ENCODE measurements at regions not wholly inside any gene's neighbourhood (a gene's known extent, or its start where the extent isn't known, plus 50 kb on each side); places are given as distances from the start of the nearest gene placed in this dataset.

DNA sequence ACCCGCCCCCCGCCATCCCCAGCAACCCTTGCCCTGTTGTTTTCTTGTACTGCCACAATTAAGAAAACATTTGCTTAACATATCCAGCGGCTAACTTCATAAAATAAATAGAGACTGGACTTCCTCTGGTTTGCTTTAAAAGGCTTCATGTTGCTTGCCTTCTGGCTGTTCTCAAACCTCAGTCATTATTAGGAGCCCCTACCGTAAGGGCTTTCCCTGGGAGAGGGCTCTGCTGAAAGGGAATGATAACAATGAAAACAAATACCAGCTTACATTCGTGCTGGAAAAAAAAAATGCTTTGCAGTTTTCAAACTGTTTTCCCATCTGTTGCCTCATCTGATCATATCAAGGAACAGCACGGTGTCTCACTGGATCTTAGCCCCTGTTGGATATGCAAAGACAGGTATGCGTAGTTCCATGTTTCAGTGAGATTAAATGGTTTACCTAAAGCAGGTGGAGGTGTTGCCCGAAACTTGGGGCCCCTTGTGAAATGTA lies 77.2 kb upstream of the VGLL4 start:
- H3K27me3 Mint-ChIP-seq (ENCODE audit: low read depth) = peaks cover 31% of the 10 kb centered on the region
- Histone ChIP-seq H4K20me1 (ENCODE audit: control insufficient read depth, insufficient read depth, insufficient read length) (no peaks in the 10 kb centered on the region), H3K18ac (ENCODE audit: insufficient read length, low read depth, low read length) (no peak overlapping the region), H2BK120ac (ENCODE audit: low read depth, low read length, poor library complexity, severe bottlenecking) (no peak overlapping the region), H2BK20ac (ENCODE audit: low read depth, low read length, poor library complexity, severe bottlenecking) (no peak overlapping the region), H3T11ph (ENCODE audit: low read length) (no peak overlapping the region), H3K79me1 (ENCODE audit: insufficient read depth, low read depth, low read length, poor library complexity, severe bottlenecking) (no peaks in the 10 kb centered on the region), H2AK5ac (ENCODE audit: insufficient read length, low read length) (no peak overlapping the region), H3K9ac (ENCODE audit: extremely low read depth, insufficient read length, low read length) (no peak overlapping the region), H2BK12ac (ENCODE audit: insufficient read length, low read depth, low read length) (no peak overlapping the region), H3K14ac (ENCODE audit: insufficient read depth, low read length) (no peak overlapping the region), H3K27ac (ENCODE audit: insufficient read length, low read depth, low read length) (no peak overlapping the region), H2BK15ac (ENCODE audit: low read depth, low read length) (no peak overlapping the region), H4K5ac (ENCODE audit: insufficient read length, low read depth, low read length) (no peak overlapping the region), H4K8ac (replicated peaks; ENCODE audit: insufficient read length, low read depth, low read length) (no peak overlapping the region), H3K9me3 (ENCODE audit: control insufficient read depth, low read depth, low read length) (no peaks in the 10 kb centered on the region), H3K4me2 (ENCODE audit: insufficient read depth, insufficient read length, low read length) (peak overlapping the region; percentile 84), H3K23me2 (ENCODE audit: insufficient read length, low read depth, low read length, poor library complexity, severe bottlenecking) (peaks cover 5% of the 10 kb centered on the region), H3K79me2 (ENCODE audit: insufficient read depth, low read length) (no peaks in the 10 kb centered on the region; the same call in 1 of the 2 replicates), H3K4ac (ENCODE audit: low read depth, low read length) (no peak overlapping the region), H3K27me3 (ENCODE audit: insufficient read depth, low read length) (no peaks in the 10 kb centered on the region), H3K56ac (ENCODE audit: insufficient read length, low read depth, low read length) (no peak overlapping the region), H3K23ac (ENCODE audit: insufficient read length, low read depth, low read length) (no peak overlapping the region), H2AFZ (ENCODE audit: low read length) (no peak overlapping the region), H3K4me1 (ENCODE audit: insufficient read depth, low read length) (no peaks in the 10 kb centered on the region; the same call in 1 of the 2 replicates), H2BK5ac (ENCODE audit: insufficient read length, low read length) (no peak overlapping the region), H4K91ac (ENCODE audit: insufficient read length, low read depth, low read length) (no peak overlapping the region)
- no peak for DNase-seq
- peak overlapping the region in 1 of 3 experiments; percentile 25; a peak in 1 of 7 replicates for H3K27ac Mint-ChIP-seq
- no peak for TF ChIP-seq CTCF (conservative IDR thresholded peaks at IDR 0.05)
- 0 out of 5 replicates have a peak, but pooled peaks cover 0 to 3% of the 10 kb centered on the region in 2 experiments for H3K9me3 Mint-ChIP-seq
- peak overlapping the region; percentile 77 to 90 for H3K4me3 Mint-ChIP-seq
- peaks cover 38 to 40% of the 10 kb centered on the region in 2 experiments for H3K4me1 Mint-ChIP-seq
- peaks cover 0 to 4% (median 0%) of the 10 kb centered on the region in 3 experiments; a peak in 2 of 7 replicates for H3K36me3 Mint-ChIP-seq (ENCODE audit: insufficient read depth in 1 of 3, low read depth in 3 of 3)
- no CpG with 5 or more reads among the region's 8 CpGs for WGBS (ENCODE audit: extremely low coverage, insufficient read length, low lambda C conversion rate)

All from H9 (cell line).